GM12878 (cell line): ENCODE measurements at regions not wholly inside any gene's neighbourhood (a gene's known extent, or its start where the extent isn't known, plus 50 kb on each side); places are given as distances from the start of the nearest gene placed in this dataset.

Experiments used
- ATAC-seq: fragments of 200-7000 bp; cut with Tn5 transposase; 3 replicates; pipeline ENCODE4 v1.9.1; 2020; ENCODE audit warnings: mild to moderate bottlenecking, moderate library complexity
- BruUV-seq: library from RNA; stranded (reverse); fragments of 400-500 nt; replicated peaks from 2 replicates; lab custom pipeline; 2021; lab: Mats Ljungman, UMichigan
- CTCF ChIA-PET: fragments of 300-600 bp; sonication (Branson Sonifier 250); formaldehyde crosslinking; extraction: SDS; loops from one replicate; lab custom pipeline; 2021; ENCODE audit warnings: inconsistent platforms; lab: Yijun Ruan, JAX
- POLR2A ChIA-PET: fragments of 350-600 bp; formaldehyde crosslinking; extraction: SDS; loops from one replicate; lab custom pipeline; 2021; ENCODE audit warnings: inconsistent platforms; lab: Charles Lee
- RAD21 ChIA-PET: fragments of 300-600 bp; sonication (Branson Sonifier 250); formaldehyde crosslinking; loops from one replicate; lab custom pipeline; 2023; ENCODE audit warnings: antibody characterized with exemption; ENCODE audit not compliant: unreplicated experiment; lab: Charles Lee
- SMC1A ChIA-PET: fragments of 300-600 bp; sonication (Branson Sonifier 250); formaldehyde crosslinking; loops from one replicate; lab custom pipeline; 2023; ENCODE audit not compliant: unreplicated experiment, uncharacterized antibody; lab: Charles Lee
- DNase-seq: peaks from one replicate; pipeline ENCODE4 v3.0.0-alpha.2; 2011; ENCODE audit warnings: low read depth, low spot score
- FAIRE-seq: peaks from 3 replicates; lab custom pipeline; 2011; peaks lifted over from hg19 to GRCh38; lab: Jason Lieb, UNC
- H2AFZ ChIP-seq: 2 replicates; pipeline ENCODE4 v1.6.0; 2011; ENCODE audit warnings: low read depth, low read length, control low read depth; ENCODE audit not compliant: control insufficient read depth
- H3K27ac ChIP-seq: 2 replicates; pipeline ENCODE4 v1.5.1; 2011; ENCODE audit warnings: control low read depth; ENCODE audit not compliant: control insufficient read depth, insufficient read depth
- H3K27me3 ChIP-seq, 2 experiments: replicated peaks in 1 of 2; 2 replicates each; pipeline versions ENCODE4 v1.6.0 to v1.6.1; 2011; ENCODE audit warnings: low read length in 1 of 2; ENCODE audit not compliant: control insufficient read depth in 2 of 2, insufficient read depth in 2 of 2
- H3K36me3 ChIP-seq, 2 experiments: 2 replicates each; pipeline ENCODE4 v1.5.1; 2011; ENCODE audit warnings: low read length in 1 of 2; ENCODE audit not compliant: control insufficient read depth in 2 of 2, insufficient read depth in 2 of 2
- H3K4me1 ChIP-seq: 2 replicates; pipeline ENCODE4 v1.6.1; 2011; ENCODE audit warnings: mild to moderate bottlenecking, low read length, moderate library complexity, mixed read lengths; ENCODE audit not compliant: control insufficient read depth, insufficient read depth
- H3K4me2 ChIP-seq: 2 replicates; pipeline ENCODE4 v1.6.0; 2011; ENCODE audit warnings: control low read depth; ENCODE audit not compliant: control insufficient read depth, insufficient read depth
- H3K4me3 ChIP-seq: fragments of 200-600 bp; sonication (generic); 2 replicates; pipeline ENCODE4 v1.5.1; 2016
- H3K79me2 ChIP-seq: 2 replicates; pipeline ENCODE4 v1.6.0; 2011; ENCODE audit warnings: low read length; ENCODE audit not compliant: control insufficient read depth, insufficient read depth
- H3K9ac ChIP-seq: 2 replicates; pipeline ENCODE4 v1.8.0; 2011; ENCODE audit warnings: low read length, control low read depth, mixed read lengths; ENCODE audit not compliant: control insufficient read depth, insufficient read depth
- H3K9me3 ChIP-seq: replicated peaks from 3 replicates; pipeline ENCODE4 v1.5.1; 2011; ENCODE audit warnings: mild to moderate bottlenecking, low read length; ENCODE audit not compliant: control insufficient read depth, insufficient read depth
- H4K20me1 ChIP-seq: 2 replicates; pipeline ENCODE4 v1.6.0; 2011; ENCODE audit not compliant: control insufficient read depth, insufficient read depth
- ATF7 ChIP-seq: fragments of 450-650 bp; IDR thresholded peaks from 2 replicates; pipeline ENCODE4 v1.6.1; 2016; ENCODE audit warnings: low read depth, mild to moderate bottlenecking
- BCL11A ChIP-seq: IDR thresholded peaks from 2 replicates; pipeline ENCODE4 v1.6.1; 2011; ENCODE audit warnings: low read depth, low read length
- BRCA1 ChIP-seq: IDR thresholded peaks from 2 replicates; pipeline ENCODE4 v1.6.1; 2011; ENCODE audit warnings: low read depth, low read length, improper control_type of control experiment
- CHD2 ChIP-seq: IDR thresholded peaks from 2 replicates; pipeline ENCODE4 v1.6.1; 2011; ENCODE audit warnings: low read depth, low read length, improper control_type of control experiment, borderline replicate concordance
- NBN ChIP-seq: fragments of 450-650 bp; IDR thresholded peaks from 2 replicates; pipeline ENCODE4 v1.6.1; 2016
- RBBP5 ChIP-seq: fragments of 200-600 bp; sonication (generic); conservative IDR thresholded peaks from 2 replicates; pipeline ENCODE4 v1.6.1; 2016
- SMARCA5 ChIP-seq: fragments of 450-650 bp; IDR thresholded peaks from 2 replicates; pipeline ENCODE4 v1.6.1; 2017; ENCODE audit warnings: mild to moderate bottlenecking
- ZBED1 ChIP-seq: IDR thresholded peaks from 2 replicates; pipeline ENCODE4 v1.6.1; 2016; ENCODE audit warnings: borderline replicate concordance
- ZBTB33 ChIP-seq: fragments of 450-650 bp; IDR thresholded peaks from 2 replicates; pipeline ENCODE4 v1.6.1; 2017; ENCODE audit warnings: mild to moderate bottlenecking
- ZNF592 ChIP-seq: fragments of 450-650 bp; IDR thresholded peaks from 2 replicates; pipeline ENCODE4 v1.6.1; 2017; ENCODE audit warnings: mild to moderate bottlenecking, moderate library complexity
- in situ Hi-C: fragments of 300-500 bp; cut with MboI; formaldehyde crosslinking; loops from 9 replicates; pipeline ENCODE4 v1.14.3; 2018; ENCODE audit warnings: mixed read lengths
- intact Hi-C: fragments of 100-400 bp; cut with micrococcal nuclease; formaldehyde crosslinking; loops from one replicate; pipeline ENCODE4 v1.14.2; 2022; ENCODE audit not compliant: unreplicated experiment

- Histone ChIP-seq H4K20me1 (no peaks in the 10 kb centered on the region), H3K9me3 (no peaks in the 10 kb centered on the region), H2AFZ (no peak overlapping the region), H3K36me3 (no peaks in the 10 kb centered on the region), H3K27me3 (no peaks in the 10 kb centered on the region), H3K9ac (no peak overlapping the region), H3K4me1 (no peaks in the 10 kb centered on the region), H3K27ac (no peak overlapping the region), H3K79me2 (no peaks in the 10 kb centered on the region), H3K4me2 (no peak overlapping the region), H3K4me3 (no peak overlapping the region)
- in situ Hi-C loops = no loop called here
- ChIA-PET RAD21 (no interaction called here), SMC1A (interaction anchor here (0.9 to 1.8 kb wide), 5 partner anchors 10 to 306 kb away, joined by 3 to 9 read pairs (median 4); no protein-coding TSS in a partner anchor), POLR2A (no interaction called here), CTCF (interaction anchor here (0.8 to 0.9 kb wide), 2 partner anchors 12 to 21 kb away, joined by 3 read pairs; no protein-coding TSS in a partner anchor)
- ATAC-seq (no peak), FAIRE-seq (no peak), DNase-seq (no peak)
- intact Hi-C loops = no loop called here
- BruUV-seq = no TSS peak
- TF ChIP-seq CHD2 (no peak), SMARCA5 (no peak), RBBP5 (no peak), ZNF592 (no peak), BCL11A (no peak), ZBTB33 (no peak), ATF7 (no peak), BRCA1 (no peak), NBN (no peak), ZBED1 (no peak)
These were observed 526.0 kb upstream of the NR2F2 start for GRCh38 chr15:95804484-95804883.
